Mucosa of stomach (tissue), 1 donor: ENCODE measurements at regions not wholly inside any gene's neighbourhood (a gene's known extent, or its start where the extent isn't known, plus 50 kb on each side); places are given as distances from the start of the nearest gene placed in this dataset.

ENCODE experiments used
- H3K27me3 ChIP-seq: one replicate; pipeline ENCODE4 v1.7.0; 2013; ENCODE audit warnings: mild to moderate bottlenecking, low read length; ENCODE audit not compliant: control insufficient read depth, insufficient read depth
- H3K36me3 ChIP-seq: one replicate; pipeline ENCODE4 v1.7.0; 2013; ENCODE audit warnings: low read length; ENCODE audit not compliant: control insufficient read depth, insufficient read depth
- H3K4me1 ChIP-seq: one replicate; pipeline ENCODE4 v1.7.0; 2013; ENCODE audit warnings: mild to moderate bottlenecking, low read length; ENCODE audit not compliant: control insufficient read depth, insufficient read depth
- H3K4me3 ChIP-seq: one replicate; pipeline ENCODE4 v1.7.0; 2013; ENCODE audit warnings: low read length
- H3K9ac ChIP-seq: one replicate; pipeline ENCODE4 v1.7.0; 2013; ENCODE audit warnings: mild to moderate bottlenecking, low read length, moderate library complexity
- H3K9me3 ChIP-seq: one replicate; pipeline ENCODE4 v1.7.0; 2013; ENCODE audit warnings: mild to moderate bottlenecking, low read length, moderate library complexity; ENCODE audit not compliant: control insufficient read depth
- donor health status: Pancreatic carcinoma.

- H3K27me3 ChIP-seq: no peaks in the 10 kb centered on the region
These were observed 60.6 kb upstream of the PARP11 start for GRCh38 chr12:3933819-3934192.

DNA sequence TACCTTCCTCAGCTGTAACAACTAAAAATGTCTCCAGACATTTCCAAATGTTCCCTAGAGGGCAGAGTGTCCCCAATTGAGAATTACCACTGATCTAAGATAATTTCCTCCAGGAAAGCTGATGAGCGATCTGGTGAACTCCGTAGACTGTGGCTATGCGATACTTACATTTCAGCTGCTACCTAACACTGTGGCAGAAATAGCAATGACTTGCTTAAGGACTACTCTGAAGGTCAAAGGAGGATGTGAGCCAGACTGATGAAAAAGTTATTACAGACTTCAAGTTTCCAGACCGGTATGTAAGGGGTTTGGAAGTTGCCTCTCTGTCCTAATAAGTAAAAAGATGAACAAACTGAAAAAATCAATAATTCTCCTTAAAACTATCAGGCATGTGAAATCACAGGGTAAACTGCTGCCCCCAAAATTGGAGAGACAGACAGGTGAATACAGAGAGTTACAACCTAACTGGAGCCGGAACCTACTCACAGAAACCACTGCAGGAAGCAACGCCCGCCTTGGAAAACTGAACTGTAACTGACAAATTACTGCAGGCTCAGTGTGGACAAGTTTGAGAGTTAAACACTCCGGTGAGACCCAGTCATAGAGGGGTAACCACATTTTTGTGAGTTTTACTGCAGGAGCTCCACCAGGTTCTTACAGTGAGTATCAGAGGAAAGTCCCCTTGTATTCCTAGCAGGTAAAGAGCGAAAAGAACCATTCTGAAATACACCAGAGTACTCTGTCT is 60.0 kb upstream of the PARP11 start:
- Histone ChIP-seq H3K9me3 (no peaks in the 10 kb centered on the region), H3K27me3 (no peaks in the 10 kb centered on the region), H3K4me3 (no peak overlapping the region), H3K4me1 (no peaks in the 10 kb centered on the region), H3K9ac (no peak overlapping the region), H3K36me3 (no peaks in the 10 kb centered on the region)

More at GRCh38 chr12:3933819-3934192, 60.6 kb upstream of the PARP11 start:
- H3K4me3 ChIP-seq: no peak overlapping the region
- no peaks in the 10 kb centered on the region for H3K36me3 ChIP-seq
- H3K9me3 ChIP-seq: no peaks in the 10 kb centered on the region
- no peaks in the 10 kb centered on the region for H3K4me1 ChIP-seq
- H3K9ac ChIP-seq: no peak overlapping the region

GRCh38 chr12:3931776-3932175 is 58.6 kb upstream of the PARP11 start:
- Histone ChIP-seq H3K9ac (no peak overlapping the region), H3K36me3 (no peaks in the 10 kb centered on the region), H3K9me3 (no peaks in the 10 kb centered on the region), H3K27me3 (no peaks in the 10 kb centered on the region), H3K4me1 (no peaks in the 10 kb centered on the region), H3K4me3 (no peak overlapping the region)

DNA sequence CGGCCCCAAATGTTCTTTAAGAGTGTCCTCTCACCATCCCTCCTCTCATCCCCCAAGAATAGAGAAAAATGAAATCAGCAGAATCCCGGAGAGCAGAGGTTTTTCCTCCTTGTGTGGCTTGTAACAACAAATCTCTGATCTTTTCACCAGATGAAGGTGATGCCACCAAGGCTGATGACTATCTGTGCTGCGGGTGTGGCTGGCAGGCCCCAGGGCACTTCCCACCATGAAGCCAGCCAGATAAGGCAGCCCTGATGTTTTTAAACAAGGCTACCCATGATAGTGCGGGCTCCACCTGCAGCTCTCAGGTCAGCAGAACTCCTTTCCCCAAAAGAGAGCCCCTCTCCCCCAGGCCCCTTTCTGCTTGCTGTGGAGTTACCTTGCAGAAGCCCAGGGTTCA is 58.0 kb upstream of the PARP11 start:
- Histone ChIP-seq H3K9ac (no peak overlapping the region), H3K4me3 (no peak overlapping the region), H3K9me3 (no peaks in the 10 kb centered on the region), H3K27me3 (no peaks in the 10 kb centered on the region), H3K4me1 (no peaks in the 10 kb centered on the region), H3K36me3 (no peaks in the 10 kb centered on the region)

DNA sequence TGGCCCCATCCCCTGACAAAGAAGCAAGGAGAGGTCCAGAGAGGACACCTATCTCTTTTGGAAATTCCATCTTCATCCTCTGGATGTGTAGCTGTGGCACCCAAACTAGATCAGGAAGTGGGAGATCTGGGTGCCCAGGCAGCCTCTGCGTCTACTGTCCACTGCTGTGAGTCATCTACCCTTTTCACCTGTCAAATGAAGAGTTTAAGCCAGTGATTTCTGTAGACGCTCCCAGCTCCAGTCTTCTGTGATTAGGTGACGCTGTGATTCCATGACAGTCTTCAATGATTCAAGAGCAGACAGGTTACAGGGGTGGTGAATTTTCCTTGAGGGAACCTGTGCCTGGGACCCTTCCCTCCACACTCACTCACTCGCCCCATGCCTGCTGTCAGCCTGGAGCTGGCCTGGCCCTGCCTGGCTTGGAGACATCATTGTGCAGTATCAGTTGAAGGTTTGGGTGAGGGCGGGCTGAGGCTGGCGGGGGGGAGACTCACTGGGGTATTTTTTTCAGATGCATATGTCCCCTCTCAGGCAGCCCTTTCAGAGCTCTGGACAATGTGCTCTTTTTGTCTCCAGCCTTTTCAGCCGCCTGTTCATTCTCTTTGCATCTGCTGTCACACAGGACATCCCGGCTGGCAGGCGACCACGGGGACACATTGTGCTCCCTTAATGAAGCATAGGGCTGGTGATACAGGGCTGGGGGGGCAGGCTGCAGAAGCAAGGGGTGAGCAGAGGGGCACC is 56.8 kb upstream of the PARP11 start:
- Histone ChIP-seq H3K4me3 (no peak overlapping the region), H3K9ac (no peak overlapping the region), H3K27me3 (no peaks in the 10 kb centered on the region), H3K4me1 (no peaks in the 10 kb centered on the region), H3K9me3 (no peaks in the 10 kb centered on the region), H3K36me3 (no peaks in the 10 kb centered on the region)

DNA sequence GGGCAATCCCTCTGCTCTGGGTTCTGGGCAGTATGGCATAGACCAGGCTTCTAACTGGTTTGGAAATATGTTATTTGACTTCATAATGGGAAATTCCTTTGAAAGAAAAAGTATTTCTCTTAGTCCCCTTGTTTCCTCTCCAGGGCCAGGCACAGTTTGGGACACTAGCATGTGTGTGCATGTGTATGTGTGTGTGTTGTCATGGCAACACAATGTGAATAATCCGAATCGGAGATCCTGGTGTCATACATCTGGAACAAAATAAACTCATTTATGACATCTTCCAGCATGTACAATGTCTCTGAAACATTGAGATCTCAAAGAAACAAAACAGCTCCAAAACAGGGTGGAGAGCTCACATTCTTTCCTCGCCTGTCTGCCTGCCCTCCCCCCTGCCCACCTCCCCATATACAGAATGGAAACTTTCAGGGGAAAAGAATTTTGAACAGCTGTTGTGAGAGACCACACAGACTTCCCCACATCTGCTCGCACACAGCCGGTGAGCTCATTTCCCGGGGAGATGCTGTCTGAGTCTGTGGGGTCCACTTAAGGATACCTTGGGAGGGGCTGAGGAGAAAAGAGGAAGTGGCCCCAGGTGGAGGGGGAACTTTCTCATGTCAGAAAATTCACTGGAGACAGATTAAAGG is 55.5 kb upstream of the PARP11 start:
- H3K9me3 ChIP-seq: no peaks in the 10 kb centered on the region
- no peaks in the 10 kb centered on the region for H3K27me3 ChIP-seq
- no peak overlapping the region for H3K9ac ChIP-seq
- no peaks in the 10 kb centered on the region for H3K36me3 ChIP-seq
- no peak overlapping the region for H3K4me3 ChIP-seq
- no peaks in the 10 kb centered on the region for H3K4me1 ChIP-seq

DNA sequence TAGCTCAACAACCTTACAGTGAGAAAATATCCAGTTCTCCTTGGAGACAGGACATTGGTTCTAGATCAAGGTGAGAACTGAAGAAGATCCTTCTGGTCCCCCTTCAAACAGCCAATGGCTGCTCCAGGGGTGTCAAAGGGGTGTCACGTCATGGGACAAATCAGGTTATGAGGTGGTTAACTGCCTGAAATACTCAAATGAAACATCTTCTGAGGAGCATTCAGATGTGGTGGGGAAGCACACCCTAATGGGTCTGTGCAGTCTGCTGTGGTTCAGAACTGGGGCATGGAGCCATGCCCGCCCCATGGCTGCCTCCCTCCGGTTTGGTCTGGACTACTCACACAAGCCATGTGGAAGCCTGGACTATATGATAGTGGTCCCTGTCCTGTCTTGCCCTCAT is 52.4 kb upstream of the PARP11 start:
- Histone ChIP-seq H3K27me3 (peaks cover 13% of the 10 kb centered on the region), H3K9ac (no peak overlapping the region), H3K4me1 (no peaks in the 10 kb centered on the region), H3K9me3 (no peaks in the 10 kb centered on the region), H3K4me3 (no peak overlapping the region), H3K36me3 (no peaks in the 10 kb centered on the region)

DNA sequence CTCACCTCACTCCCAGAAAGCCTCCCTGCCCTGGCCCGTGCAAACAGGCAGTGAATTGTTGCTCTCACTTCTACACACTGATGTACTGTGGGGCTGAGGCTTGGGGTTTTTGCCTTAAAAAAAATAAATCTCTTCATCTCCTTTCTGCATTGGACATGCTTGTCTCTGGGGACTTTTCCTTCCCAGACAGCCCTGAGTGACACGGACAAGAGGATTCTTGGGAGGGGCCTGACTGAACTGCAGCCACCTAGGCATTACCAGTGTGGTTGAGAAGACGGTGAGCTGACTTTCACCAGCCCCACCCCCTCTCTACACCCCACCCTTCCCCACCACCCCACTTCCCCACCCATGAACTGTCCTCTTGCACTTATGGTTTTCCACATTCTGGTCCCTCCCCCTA is 51.6 kb upstream of the PARP11 start:
- no peak overlapping the region for H3K9ac ChIP-seq
- no peaks in the 10 kb centered on the region for H3K36me3 ChIP-seq
- peaks cover 18% of the 10 kb centered on the region for H3K27me3 ChIP-seq
- H3K4me3 ChIP-seq: no peak overlapping the region
- no peaks in the 10 kb centered on the region for H3K9me3 ChIP-seq
- no peaks in the 10 kb centered on the region for H3K4me1 ChIP-seq

DNA sequence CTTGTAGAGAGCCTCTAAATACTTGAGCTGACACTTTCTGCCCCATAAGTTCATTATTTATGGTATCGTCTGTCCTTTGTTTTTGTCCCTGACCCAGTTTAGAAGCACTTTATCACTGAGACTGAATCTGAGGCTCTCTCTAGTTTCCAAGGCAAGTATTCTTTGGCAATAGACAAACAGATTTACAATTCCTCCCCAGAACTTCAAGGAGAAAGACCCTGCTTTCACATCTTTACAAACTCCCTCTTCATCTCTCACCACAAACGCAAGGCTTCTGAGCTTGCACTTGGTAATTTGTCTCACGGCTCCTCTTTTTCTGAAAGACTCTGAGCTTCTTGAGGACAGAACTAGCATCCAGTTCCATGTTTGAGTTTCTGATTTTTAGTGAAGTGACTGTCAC is 49.8 kb upstream of the PARP11 start:
- no peaks in the 10 kb centered on the region for H3K36me3 ChIP-seq

More for the DNA sequence above, 49.8 kb upstream of the PARP11 start:
- no peaks in the 10 kb centered on the region for H3K9me3 ChIP-seq
- H3K4me3 ChIP-seq: no peak overlapping the region
- no peak overlapping the region for H3K9ac ChIP-seq
- no peaks in the 10 kb centered on the region for H3K4me1 ChIP-seq
- peaks cover 19% of the 10 kb centered on the region for H3K27me3 ChIP-seq
